ENCODE measurements at regions not wholly inside any gene's neighbourhood (a gene's known extent, or its start where the extent isn't known, plus 50 kb on each side); places are given as distances from the start of the nearest gene placed in this dataset.

DNA sequence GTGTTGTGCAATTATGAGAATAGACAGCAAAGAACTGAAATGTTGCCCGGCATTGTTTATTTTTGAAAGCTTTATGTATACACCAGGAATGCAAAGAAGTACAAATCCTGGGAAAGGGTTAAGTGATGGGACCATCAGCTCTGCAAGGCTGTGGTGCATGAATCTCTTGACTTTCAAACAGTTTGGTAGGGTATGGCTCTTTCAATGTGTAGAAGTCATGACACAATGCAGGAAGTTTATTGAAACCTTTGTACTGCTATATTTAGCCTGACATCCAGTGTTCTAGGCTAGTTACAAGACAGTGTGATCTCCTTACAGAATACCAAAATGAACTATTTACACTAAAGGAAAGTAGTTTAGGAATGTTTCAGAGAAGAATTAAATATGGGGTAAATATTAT, 206.8 kb upstream of the HAND2 start:
- no peak for TF ChIP-seq EZH2phosphoT487 (IDR thresholded peaks at IDR 0.05; ENCODE audit: borderline replicate concordance)
- no peak for TF ChIP-seq POLR2A (IDR thresholded peaks at IDR 0.05; ENCODE audit: borderline replicate concordance, extremely low read depth, insufficient read depth, insufficient read length)
- TF ChIP-seq EZH2 (IDR thresholded peaks at IDR 0.05) = no peak
- TF ChIP-seq MAX (IDR thresholded peaks at IDR 0.05) = no peak
- TF ChIP-seq CTCF (IDR thresholded peaks at IDR 0.05 in 2 of 3, conservative IDR thresholded peaks at IDR 0.05 in 1 of 3; ENCODE audit: borderline replicate concordance in 1 of 3, insufficient read depth in 1 of 3, low read depth in 2 of 3, low read length in 2 of 3) = no peak
- no peak for TF ChIP-seq SP1 (IDR thresholded peaks at IDR 0.05; ENCODE audit: low read depth)
- TF ChIP-seq CEBPB (IDR thresholded peaks at IDR 0.05; ENCODE audit: low read depth) = no peak
- TF ChIP-seq POLR2AphosphoS5 (IDR thresholded peaks at IDR 0.05; ENCODE audit: low read depth, low read length) = no peak
- no peak for TF ChIP-seq YY1 (IDR thresholded peaks at IDR 0.05; ENCODE audit: extremely low read depth, insufficient replicate concordance, low read depth, low read length)
- no peak for TF ChIP-seq SRF (IDR thresholded peaks at IDR 0.05; ENCODE audit: low read depth)
